ENCODE measurements at regions not wholly inside any gene's neighbourhood (a gene's known extent, or its start where the extent isn't known, plus 50 kb on each side); places are given as distances from the start of the nearest gene placed in this dataset.

GRCh38 chr16:74029115-74029792 is 267.4 kb upstream of the PSMD7 start:
- Histone ChIP-seq H3K4me3 (replicated peaks in 1 of 4; ENCODE audit: control extremely low read depth in 1 of 4, insufficient read depth in 1 of 4, low read depth in 3 of 4, low read length in 4 of 4) (no peak overlapping the region), H2AFZ (ENCODE audit: low read length) (no peak overlapping the region), H3K79me2 (ENCODE audit: control insufficient read depth, insufficient read depth, low read length) (no peaks in the 10 kb centered on the region), H3K36me3 (ENCODE audit: control insufficient read depth, insufficient read depth, low read length) (no peaks in the 10 kb centered on the region), H3K27me3 (ENCODE audit: control insufficient read depth, insufficient read depth, low read length) (no peaks in the 10 kb centered on the region), H3K9me3 (ENCODE audit: control insufficient read depth, insufficient read depth, low read depth, low read length) (no peaks in the 10 kb centered on the region), H3K4me1 (ENCODE audit: control insufficient read depth, extremely low read depth, insufficient read depth, low read length) (no peaks in the 10 kb centered on the region), H4K20me1 (ENCODE audit: control insufficient read depth, extremely low read depth, insufficient read depth, low read length) (no peaks in the 10 kb centered on the region), H3K27ac (ENCODE audit: insufficient read depth, low read length) (no peak overlapping the region), H3K9ac (ENCODE audit: insufficient read depth, low read length) (no peak overlapping the region), H3K4me2 (ENCODE audit: extremely low read depth, insufficient read depth, low read length) (no peak overlapping the region)
- no peak for DNase-seq (ENCODE audit: low read depth in 2 of 2)
- TF ChIP-seq EZH2 (IDR thresholded peaks at IDR 0.05; ENCODE audit: low read length, missing control alignments): no peak
- TF ChIP-seq CTCF (conservative IDR thresholded peaks at IDR 0.05 in 1 of 2, IDR thresholded peaks at IDR 0.05 in 1 of 2; ENCODE audit: low read depth in 1 of 2, low read length in 2 of 2): no peak

GRCh38 chr16:74026373-74027281 is 270.0 kb upstream of the PSMD7 start:
- Histone ChIP-seq H3K9me3 (ENCODE audit: control insufficient read depth, insufficient read depth, low read depth, low read length) (no peaks in the 10 kb centered on the region), H3K79me2 (ENCODE audit: control insufficient read depth, insufficient read depth, low read length) (no peaks in the 10 kb centered on the region), H3K9ac (ENCODE audit: insufficient read depth, low read length) (no peak overlapping the region), H3K4me2 (ENCODE audit: extremely low read depth, insufficient read depth, low read length) (no peak overlapping the region), H3K4me1 (ENCODE audit: control insufficient read depth, extremely low read depth, insufficient read depth, low read length) (no peaks in the 10 kb centered on the region), H2AFZ (ENCODE audit: low read length) (no peak overlapping the region), H3K27me3 (ENCODE audit: control insufficient read depth, insufficient read depth, low read length) (no peaks in the 10 kb centered on the region), H3K27ac (ENCODE audit: insufficient read depth, low read length) (no peak overlapping the region), H3K36me3 (ENCODE audit: control insufficient read depth, insufficient read depth, low read length) (no peaks in the 10 kb centered on the region), H3K4me3 (replicated peaks in 1 of 4; ENCODE audit: control extremely low read depth in 1 of 4, insufficient read depth in 1 of 4, low read depth in 3 of 4, low read length in 4 of 4) (no peak overlapping the region), H4K20me1 (ENCODE audit: control insufficient read depth, extremely low read depth, insufficient read depth, low read length) (no peaks in the 10 kb centered on the region)
- DNase-seq (ENCODE audit: low read depth in 2 of 2): no peak
- no peak for TF ChIP-seq CTCF (conservative IDR thresholded peaks at IDR 0.05 in 1 of 2, IDR thresholded peaks at IDR 0.05 in 1 of 2; ENCODE audit: low read depth in 1 of 2, low read length in 2 of 2)
- no peak for TF ChIP-seq EZH2 (IDR thresholded peaks at IDR 0.05; ENCODE audit: low read length, missing control alignments)

DNA sequence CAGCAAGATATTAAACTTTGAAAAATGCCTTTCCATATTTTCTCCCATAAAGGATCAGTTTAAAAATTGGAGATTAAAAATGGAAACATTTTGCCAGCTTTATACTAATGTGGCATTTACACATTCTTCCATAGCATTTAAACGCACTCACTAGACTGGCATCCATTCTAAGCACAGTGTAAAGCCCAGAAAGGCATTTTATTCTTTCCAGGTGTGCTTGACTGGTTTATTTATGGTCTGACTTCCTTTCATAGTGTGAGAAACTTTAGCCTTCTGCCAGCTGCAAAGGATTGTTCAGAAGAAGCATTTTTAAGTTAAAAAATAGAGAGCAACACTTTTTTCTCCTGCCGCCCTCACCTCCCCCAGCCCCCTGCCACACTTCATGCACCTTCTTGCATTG is 271.7 kb upstream of the PSMD7 start:
- no peak for TF ChIP-seq CTCF (conservative IDR thresholded peaks at IDR 0.05 in 1 of 2, IDR thresholded peaks at IDR 0.05 in 1 of 2; ENCODE audit: low read depth in 1 of 2, low read length in 2 of 2)
- TF ChIP-seq EZH2 (IDR thresholded peaks at IDR 0.05; ENCODE audit: low read length, missing control alignments): no peak
- DNase-seq (ENCODE audit: low read depth in 2 of 2): no peak

More for the DNA sequence above, 271.7 kb upstream of the PSMD7 start:
- Histone ChIP-seq H3K36me3 (ENCODE audit: control insufficient read depth, insufficient read depth, low read length) (no peaks in the 10 kb centered on the region), H2AFZ (ENCODE audit: low read length) (no peak overlapping the region), H3K27ac (ENCODE audit: insufficient read depth, low read length) (no peak overlapping the region), H3K4me2 (ENCODE audit: extremely low read depth, insufficient read depth, low read length) (no peak overlapping the region), H3K27me3 (ENCODE audit: control insufficient read depth, insufficient read depth, low read length) (no peaks in the 10 kb centered on the region), H3K9me3 (ENCODE audit: control insufficient read depth, insufficient read depth, low read depth, low read length) (no peaks in the 10 kb centered on the region), H3K4me3 (replicated peaks in 1 of 4; ENCODE audit: control extremely low read depth in 1 of 4, insufficient read depth in 1 of 4, low read depth in 3 of 4, low read length in 4 of 4) (no peak overlapping the region), H3K79me2 (ENCODE audit: control insufficient read depth, insufficient read depth, low read length) (no peaks in the 10 kb centered on the region), H4K20me1 (ENCODE audit: control insufficient read depth, extremely low read depth, insufficient read depth, low read length) (no peaks in the 10 kb centered on the region), H3K4me1 (ENCODE audit: control insufficient read depth, extremely low read depth, insufficient read depth, low read length) (no peaks in the 10 kb centered on the region), H3K9ac (ENCODE audit: insufficient read depth, low read length) (no peak overlapping the region)

Measured in fibroblast of lung (primary cell).